HL-60 (cell line): ENCODE measurements at regions not wholly inside any gene's neighbourhood (a gene's known extent, or its start where the extent isn't known, plus 50 kb on each side); places are given as distances from the start of the nearest gene placed in this dataset.

Source experiments
- GABPA ChIP-seq: IDR thresholded peaks from 2 replicates; pipeline ENCODE4 v1.6.1; 2012; ENCODE audit warnings: low read depth
- POLR2AphosphoS5 ChIP-seq: IDR thresholded peaks from 2 replicates; pipeline ENCODE4 v1.6.1; 2012; ENCODE audit warnings: low read depth
- REST ChIP-seq: IDR thresholded peaks from 2 replicates; pipeline ENCODE4 v1.6.1; 2012; ENCODE audit warnings: low read depth; ENCODE audit not compliant: insufficient replicate concordance
- SPI1 ChIP-seq: IDR thresholded peaks from 2 replicates; pipeline ENCODE4 v1.6.1; 2012; ENCODE audit warnings: low read depth, mild to moderate bottlenecking, borderline replicate concordance
- TF ChIP-seq, protein P1 (sequence below): IDR thresholded peaks from one replicate; pipeline ENCODE4 v1.5.1; 2011; ENCODE audit warnings: low read length, control low read depth, inconsistent platforms; ENCODE audit not compliant: insufficient read depth

GRCh38 chr4:3699678-3700077, 66.5 kb upstream of the ADRA2C start:
- TF ChIP-seq, protein P1, sequence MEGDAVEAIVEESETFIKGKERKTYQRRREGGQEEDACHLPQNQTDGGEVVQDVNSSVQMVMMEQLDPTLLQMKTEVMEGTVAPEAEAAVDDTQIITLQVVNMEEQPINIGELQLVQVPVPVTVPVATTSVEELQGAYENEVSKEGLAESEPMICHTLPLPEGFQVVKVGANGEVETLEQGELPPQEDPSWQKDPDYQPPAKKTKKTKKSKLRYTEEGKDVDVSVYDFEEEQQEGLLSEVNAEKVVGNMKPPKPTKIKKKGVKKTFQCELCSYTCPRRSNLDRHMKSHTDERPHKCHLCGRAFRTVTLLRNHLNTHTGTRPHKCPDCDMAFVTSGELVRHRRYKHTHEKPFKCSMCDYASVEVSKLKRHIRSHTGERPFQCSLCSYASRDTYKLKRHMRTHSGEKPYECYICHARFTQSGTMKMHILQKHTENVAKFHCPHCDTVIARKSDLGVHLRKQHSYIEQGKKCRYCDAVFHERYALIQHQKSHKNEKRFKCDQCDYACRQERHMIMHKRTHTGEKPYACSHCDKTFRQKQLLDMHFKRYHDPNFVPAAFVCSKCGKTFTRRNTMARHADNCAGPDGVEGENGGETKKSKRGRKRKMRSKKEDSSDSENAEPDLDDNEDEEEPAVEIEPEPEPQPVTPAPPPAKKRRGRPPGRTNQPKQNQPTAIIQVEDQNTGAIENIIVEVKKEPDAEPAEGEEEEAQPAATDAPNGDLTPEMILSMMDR = no peak
- TF ChIP-seq POLR2AphosphoS5 (no peak), GABPA (no peak), REST (no peak), SPI1 (no peak)
